OCI-LY1 (cell line): ENCODE measurements at regions not wholly inside any gene's neighbourhood (a gene's known extent, or its start where the extent isn't known, plus 50 kb on each side); places are given as distances from the start of the nearest gene placed in this dataset.

Experiments used
- CTCF ChIP-seq: fragments of 200-600 bp; sonication (generic), shearing (Covaris generic); IDR thresholded peaks from 2 replicates; pipeline ENCODE4 v1.5.1; 2017; ENCODE audit warnings: mild to moderate bottlenecking, antibody characterized with exemption, low read length, moderate library complexity, mixed read lengths
- EZH2 ChIP-seq: fragments of 200-600 bp; sonication (generic), shearing (Covaris generic); IDR thresholded peaks from 2 replicates; pipeline ENCODE4 v1.8.0; 2017; ENCODE audit warnings: borderline replicate concordance, mixed run types, mild to moderate bottlenecking, antibody characterized with exemption, low read length, moderate library complexity, mixed read lengths

- TF ChIP-seq CTCF (no peak), EZH2 (no peak)
These were observed 404.5 kb downstream of the GRXCR1 start for GRCh38 chr4:43296946-43297528.
